ENCODE measurements at regions not wholly inside any gene's neighbourhood (a gene's known extent, or its start where the extent isn't known, plus 50 kb on each side); places are given as distances from the start of the nearest gene placed in this dataset.

GRCh38 chr2:200235533-200235932, 71.0 kb upstream of the SPATS2L start:
- TF ChIP-seq, protein P1, sequence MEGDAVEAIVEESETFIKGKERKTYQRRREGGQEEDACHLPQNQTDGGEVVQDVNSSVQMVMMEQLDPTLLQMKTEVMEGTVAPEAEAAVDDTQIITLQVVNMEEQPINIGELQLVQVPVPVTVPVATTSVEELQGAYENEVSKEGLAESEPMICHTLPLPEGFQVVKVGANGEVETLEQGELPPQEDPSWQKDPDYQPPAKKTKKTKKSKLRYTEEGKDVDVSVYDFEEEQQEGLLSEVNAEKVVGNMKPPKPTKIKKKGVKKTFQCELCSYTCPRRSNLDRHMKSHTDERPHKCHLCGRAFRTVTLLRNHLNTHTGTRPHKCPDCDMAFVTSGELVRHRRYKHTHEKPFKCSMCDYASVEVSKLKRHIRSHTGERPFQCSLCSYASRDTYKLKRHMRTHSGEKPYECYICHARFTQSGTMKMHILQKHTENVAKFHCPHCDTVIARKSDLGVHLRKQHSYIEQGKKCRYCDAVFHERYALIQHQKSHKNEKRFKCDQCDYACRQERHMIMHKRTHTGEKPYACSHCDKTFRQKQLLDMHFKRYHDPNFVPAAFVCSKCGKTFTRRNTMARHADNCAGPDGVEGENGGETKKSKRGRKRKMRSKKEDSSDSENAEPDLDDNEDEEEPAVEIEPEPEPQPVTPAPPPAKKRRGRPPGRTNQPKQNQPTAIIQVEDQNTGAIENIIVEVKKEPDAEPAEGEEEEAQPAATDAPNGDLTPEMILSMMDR (IDR thresholded peaks at IDR 0.05; ENCODE audit: extremely low read depth, missing control alignments) = no peak
- no peak for DNase-seq (ENCODE audit: low spot score)

- DNase-seq (ENCODE audit: low spot score) = no peak
Measured at GRCh38 chr2:200239216-200239615, 67.3 kb upstream of the SPATS2L start.

GRCh38 chr2:200242570-200242969, 63.9 kb upstream of the SPATS2L start:
- TF ChIP-seq, protein P1 (IDR thresholded peaks at IDR 0.05; ENCODE audit: extremely low read depth, missing control alignments) = no peak
- DNase-seq (ENCODE audit: low spot score) = no peak

More at GRCh38 chr2:200239216-200239615, 67.3 kb upstream of the SPATS2L start:
- TF ChIP-seq, protein P1 (IDR thresholded peaks at IDR 0.05; ENCODE audit: extremely low read depth, missing control alignments) = no peak

DNA sequence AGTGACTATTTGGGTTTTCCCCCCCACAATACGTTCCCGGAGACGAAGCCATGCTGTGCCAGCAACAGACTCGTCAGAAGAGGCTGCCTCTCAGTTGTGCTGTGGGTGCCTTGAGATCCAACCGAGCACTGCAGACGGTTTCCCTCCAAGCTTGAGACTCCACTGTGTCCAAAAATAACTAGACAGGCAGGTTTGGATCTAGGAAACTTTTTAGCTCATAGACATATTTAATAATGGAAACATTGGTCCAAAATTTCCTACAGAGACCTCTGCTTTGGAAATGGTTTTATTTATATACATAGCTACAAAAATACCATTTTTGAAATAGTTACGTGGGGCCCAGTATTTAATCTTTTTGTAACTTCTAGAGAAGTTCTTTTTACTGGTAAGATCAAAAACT, 63.1 kb upstream of the SPATS2L start:
- TF ChIP-seq, protein P1 (IDR thresholded peaks at IDR 0.05; ENCODE audit: extremely low read depth, missing control alignments) = no peak
- no peak for DNase-seq (ENCODE audit: low spot score)

- TF ChIP-seq, protein P1 (IDR thresholded peaks at IDR 0.05; ENCODE audit: extremely low read depth, missing control alignments) = no peak
- DNase-seq (ENCODE audit: low spot score) = no peak
Measured at GRCh38 chr2:200244111-200244510, 62.4 kb upstream of the SPATS2L start.

- TF ChIP-seq, protein P1 (IDR thresholded peaks at IDR 0.05; ENCODE audit: extremely low read depth, missing control alignments) = no peak
- no peak for DNase-seq (ENCODE audit: low spot score)
Measured at GRCh38 chr2:200247494-200247893, 59.0 kb upstream of the SPATS2L start.

DNA sequence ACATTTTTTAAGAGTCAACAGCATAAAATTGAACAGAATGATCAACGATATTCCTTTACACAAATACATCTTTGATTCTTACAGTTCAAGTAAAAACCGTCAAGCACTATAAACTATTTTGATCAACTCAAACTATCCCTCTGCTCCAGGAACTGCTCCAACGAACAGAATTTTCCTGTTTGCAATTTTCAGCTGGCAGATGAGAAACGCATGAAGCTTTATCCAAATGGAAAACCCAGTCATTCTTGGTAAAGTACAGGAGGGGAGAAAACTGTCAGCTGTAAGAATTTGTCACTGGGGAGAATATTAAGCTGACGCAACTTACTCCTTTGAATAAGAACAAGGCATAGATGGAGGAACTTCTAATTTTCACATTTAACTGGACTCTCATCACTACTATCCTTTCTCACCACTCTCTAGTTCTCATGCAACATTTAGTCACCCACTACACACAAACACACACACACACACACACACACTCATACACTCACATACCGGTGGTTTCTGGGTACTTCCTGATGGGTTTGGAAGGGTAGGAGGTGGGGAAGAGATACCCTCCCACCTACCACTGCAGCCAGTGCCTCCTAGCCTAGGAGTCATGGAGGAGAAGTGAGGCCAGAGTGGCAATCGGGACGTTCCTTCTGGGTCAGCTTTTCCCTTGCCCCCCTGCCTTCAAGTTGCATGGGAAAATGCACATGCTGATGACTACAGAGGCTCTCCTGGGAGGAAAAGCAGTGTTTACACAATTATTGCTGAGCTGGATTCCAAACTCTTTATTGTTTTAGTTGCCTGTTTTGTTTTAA, 54.0 kb upstream of the SPATS2L start:
- no peak for DNase-seq (ENCODE audit: low spot score)
- TF ChIP-seq, protein P1 (IDR thresholded peaks at IDR 0.05; ENCODE audit: extremely low read depth, missing control alignments) = no peak

All from GM20000 (cell line).